ENCODE measurements at regions not wholly inside any gene's neighbourhood (a gene's known extent, or its start where the extent isn't known, plus 50 kb on each side); places are given as distances from the start of the nearest gene placed in this dataset.

- TF ChIP-seq NR1H2 (CRISPR knock-in tag; IDR thresholded peaks at IDR 0.05; ENCODE audit: borderline replicate concordance, low read depth) (no peak), SAP130 (CRISPR knock-in tag; IDR thresholded peaks at IDR 0.05; ENCODE audit: low read depth) (no peak), ATF6 (CRISPR knock-in tag; conservative IDR thresholded peaks at IDR 0.05) (no peak), ZNF207 (IDR thresholded peaks at IDR 0.05; ENCODE audit: borderline replicate concordance) (no peak), MIER3 (CRISPR knock-in tag; IDR thresholded peaks at IDR 0.05; ENCODE audit: borderline replicate concordance) (no peak), ZNF839 (CRISPR knock-in tag; IDR thresholded peaks at IDR 0.05; ENCODE audit: borderline replicate concordance) (no peak), FOXA3 (CRISPR knock-in tag; IDR thresholded peaks at IDR 0.05) (no peak), SMARCC2 (IDR thresholded peaks at IDR 0.05) (no peak), ATF7-NPFF (CRISPR knock-in tag; IDR thresholded peaks at IDR 0.05; ENCODE audit: low read depth) (no peak)
These were observed 104.5 kb downstream of the PLXNA1 start (continued) for GRCh38 chr3:127087441-127087840.

GRCh38 chr3:127088511-127089351 is 104.2 kb upstream of the PRR23E start:
- Histone ChIP-seq H3K4me2 (ENCODE audit: low read depth, low read length) (no peak overlapping the region), H3K4me3 (replicated peaks in 1 of 3; ENCODE audit: insufficient read depth in 1 of 3, low read depth in 2 of 3, low read length in 3 of 3) (no peak overlapping the region), H3K4me1 (ENCODE audit: insufficient read depth, low read length) (peaks cover 30% of the 10 kb centered on the region), H4K20me1 (ENCODE audit: insufficient read depth, low read length) (0 out of 2 replicates have a peak, but pooled peaks cover 5% of the 10 kb centered on the region), H3K9me3 (ENCODE audit: low read length) (no peaks in the 10 kb centered on the region), H2AFZ (ENCODE audit: low read length) (no peak overlapping the region), H3K9ac (ENCODE audit: insufficient read depth, low read depth, low read length) (no peak overlapping the region), H3K79me2 (ENCODE audit: insufficient read depth, low read length) (no peaks in the 10 kb centered on the region), H3K27me3 (ENCODE audit: control insufficient read depth in 1 of 2, insufficient read depth in 2 of 2, low read length in 2 of 2) (peaks cover 8 to 61% of the 10 kb centered on the region in 2 experiments; a peak in 4 of 5 replicates), H3K36me3 (replicated peaks in 1 of 2; ENCODE audit: control insufficient read depth in 1 of 2, insufficient read depth in 2 of 2, low read length in 2 of 2) (no peaks in the 10 kb centered on the region), H3K27ac (ENCODE audit: extremely low read length, insufficient read depth, low read length) (no peak overlapping the region)
- in situ Hi-C loops (cut with HindIII; ENCODE audit: extremely low pct_ligation_motif_present, low pct_unique_long_range_greater_than_20kb) (no loop called here), intact Hi-C loops (cut with micrococcal nuclease; ENCODE audit: unreplicated experiment) (no loop called here)
- FAIRE-seq: no peak
- ATAC-seq: no peak
- DNase-seq (ENCODE audit: low spot score): no peak
- 37% methylated on average over 14 of the region's 20 CpGs for WGBS (ENCODE audit: low lambda C conversion rate)
- POLR2A ChIA-PET: no interaction called here
- no TSS peak for BruUV-seq (replicated peaks)
- CTCF ChIA-PET (ENCODE audit: low intra/inter-chr PET ratio, low total read pairs): no interaction called here
- no peak for TF ChIP-seq ZNF510 (CRISPR knock-in tag; IDR thresholded peaks at IDR 0.05; ENCODE audit: low read depth)
- no peak for TF ChIP-seq KDM5A (IDR thresholded peaks at IDR 0.05; ENCODE audit: borderline replicate concordance, low read length)
- TF ChIP-seq MYC (CRISPR knock-in tag; IDR thresholded peaks at IDR 0.05; ENCODE audit: borderline replicate concordance): no peak
- no peak for TF ChIP-seq SOX6 (IDR thresholded peaks at IDR 0.05)
- TF ChIP-seq SOX6 (CRISPR knock-in tag; IDR thresholded peaks at IDR 0.05): no peak
- TF ChIP-seq ZNF749 (CRISPR knock-in tag; IDR thresholded peaks at IDR 0.05; ENCODE audit: borderline replicate concordance): no peak
- no peak for TF ChIP-seq NFE2L1 (CRISPR knock-in tag; IDR thresholded peaks at IDR 0.05; ENCODE audit: borderline replicate concordance)
- TF ChIP-seq DMAP1 (CRISPR knock-in tag; IDR thresholded peaks at IDR 0.05): no peak
- no peak for TF ChIP-seq ZNF503 (CRISPR knock-in tag; IDR thresholded peaks at IDR 0.05)
- no peak for TF ChIP-seq ELF3 (CRISPR knock-in tag; IDR thresholded peaks at IDR 0.05)
- TF ChIP-seq KDM3A (CRISPR knock-in tag; IDR thresholded peaks at IDR 0.05; ENCODE audit: low read depth): no peak
- TF ChIP-seq PTBP1 (IDR thresholded peaks at IDR 0.05; ENCODE audit: low read depth, low read length, poor library complexity, severe bottlenecking): no peak
- no peak for TF ChIP-seq FOXA3 (CRISPR knock-in tag; IDR thresholded peaks at IDR 0.05)
- no peak for TF ChIP-seq KAT8 (CRISPR knock-in tag; IDR thresholded peaks at IDR 0.05)
- TF ChIP-seq ZNF792 (CRISPR knock-in tag; IDR thresholded peaks at IDR 0.05): no peak
- TF ChIP-seq MIXL1 (CRISPR knock-in tag; IDR thresholded peaks at IDR 0.05): no peak
